Inflammatory macrophage treated with lipopolysaccharide for 4 hours (primary cell): ENCODE measurements at regions not wholly inside any gene's neighbourhood (a gene's known extent, or its start where the extent isn't known, plus 50 kb on each side); places are given as distances from the start of the nearest gene placed in this dataset.
"Not testable (repeated sequence)": the region's sequence is repeated elsewhere in the genome, so short reads cannot be mapped to it uniquely, and the experiment has no call there.

Experiments used
- DNase-seq: peaks from one replicate; pipeline ENCODE4 v3.0.0-alpha.2; 2020

DNA sequence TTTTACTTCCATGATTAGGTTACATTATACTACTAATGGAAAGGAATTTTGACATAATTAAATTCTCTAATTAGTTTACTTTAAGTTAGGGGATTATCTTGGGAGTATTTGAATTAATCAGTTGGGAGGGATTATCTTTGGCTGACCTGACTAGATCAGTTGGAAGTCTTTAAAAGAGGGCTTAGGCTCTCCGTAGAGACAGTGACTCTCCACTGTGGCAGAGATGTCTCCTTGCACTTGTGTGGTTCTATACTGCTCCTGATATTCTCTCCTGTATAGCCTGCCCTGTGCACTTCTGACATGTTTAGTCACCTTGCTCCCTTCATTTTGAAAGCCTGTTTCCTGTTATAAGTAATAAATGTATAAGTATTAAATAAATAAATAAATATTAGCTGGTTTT is 1612.3 kb upstream of the PRR20A start:
- no peak for DNase-seq

DNA sequence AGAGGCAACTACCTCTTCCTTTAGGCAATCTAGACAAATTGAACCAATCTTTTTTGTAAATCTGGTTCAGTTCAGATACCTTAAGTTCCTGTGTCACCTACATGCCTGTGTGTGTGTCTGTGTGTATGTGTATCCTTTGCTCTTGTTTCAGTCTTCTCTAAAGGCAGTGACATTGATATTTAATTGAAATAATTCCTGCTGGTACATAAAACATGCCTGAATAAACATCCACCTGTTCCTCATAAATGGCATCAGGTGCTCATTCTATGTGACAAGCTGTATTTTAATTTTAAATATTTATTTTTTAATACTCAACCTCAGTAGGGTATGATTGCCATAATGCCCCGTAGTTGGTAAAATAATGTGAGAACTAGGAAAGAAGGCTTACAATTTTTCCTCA is 1606.4 kb upstream of the PRR20A start:
- no peak for DNase-seq

DNA sequence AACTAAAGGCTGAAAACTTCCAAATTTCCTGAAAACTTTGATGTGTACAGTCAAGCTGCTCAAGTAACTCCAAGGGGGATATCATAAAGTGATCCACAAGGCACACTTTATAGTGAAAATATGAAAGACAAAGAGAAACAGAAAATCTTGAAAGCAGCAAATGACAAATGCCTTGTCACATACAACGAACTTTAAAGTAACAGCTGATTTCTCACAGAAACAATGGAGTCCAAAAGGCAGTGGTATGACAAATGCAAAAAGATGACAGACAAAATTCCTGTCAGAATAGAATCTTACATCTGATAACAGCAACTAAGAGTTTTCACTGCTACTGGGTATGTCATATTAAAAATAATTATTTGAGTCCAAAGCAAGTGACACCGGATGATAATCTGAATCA is 1602.3 kb upstream of the PRR20A start:
- no peak for DNase-seq

DNA sequence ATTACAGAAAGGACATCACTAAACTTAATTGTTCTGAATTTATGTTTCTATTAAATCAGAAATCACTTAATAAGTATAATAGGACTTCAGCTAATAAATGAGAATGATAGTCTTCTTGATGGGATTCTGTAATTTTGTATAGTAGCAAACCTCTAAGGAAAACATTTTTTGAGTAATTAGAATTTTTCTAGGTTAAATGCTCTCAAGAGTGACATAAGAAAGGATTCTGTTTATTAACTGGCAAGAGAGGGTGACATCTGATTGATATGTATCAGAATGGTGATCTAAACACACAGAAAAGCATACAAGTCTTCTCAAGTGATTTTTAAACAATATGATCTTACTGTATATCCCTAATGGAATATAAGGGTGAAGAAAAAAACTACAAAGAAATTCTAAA is 1597.7 kb upstream of the PRR20A start:
- DNase-seq, result no peak

DNA sequence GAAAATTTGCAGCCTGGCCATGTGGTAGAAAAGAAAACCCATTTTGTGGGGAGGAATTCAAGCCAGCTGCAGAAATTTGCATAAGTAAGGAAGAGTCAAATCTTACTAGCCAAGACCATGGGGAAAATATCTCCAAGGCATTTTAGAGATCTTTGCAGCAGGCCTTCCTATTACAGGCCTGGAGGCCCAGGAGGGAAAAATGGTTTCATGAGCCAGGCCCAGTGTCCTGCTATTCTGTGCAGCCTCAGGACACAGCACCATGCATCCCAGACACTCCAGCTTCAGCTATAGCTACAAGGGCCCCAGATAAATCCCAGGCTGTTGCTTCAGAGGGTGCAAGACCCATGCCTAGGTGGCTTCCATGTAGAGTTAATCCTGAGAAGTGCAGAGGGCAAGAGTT is 1590.1 kb upstream of the PRR20A start:
- no peak for DNase-seq

DNA sequence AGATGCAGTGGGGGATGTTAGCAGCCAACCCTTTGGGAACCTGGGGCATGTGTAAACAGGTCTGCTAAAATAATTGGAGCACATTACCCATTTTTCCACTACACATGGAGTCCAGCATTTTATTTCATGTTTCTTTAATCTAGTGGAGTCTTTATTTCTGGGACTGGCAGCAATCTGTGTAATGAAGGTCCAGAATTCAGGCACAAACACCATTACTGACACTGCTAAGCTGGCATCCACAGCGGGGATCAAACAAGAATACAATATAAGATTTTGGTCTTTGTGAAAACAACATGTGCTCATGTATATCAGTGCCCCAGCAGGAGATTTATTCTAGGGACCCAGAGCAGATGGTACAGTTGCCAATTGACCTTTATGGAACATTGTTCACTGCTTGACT is 1587.0 kb upstream of the PRR20A start:
- DNase-seq, result no peak

DNA sequence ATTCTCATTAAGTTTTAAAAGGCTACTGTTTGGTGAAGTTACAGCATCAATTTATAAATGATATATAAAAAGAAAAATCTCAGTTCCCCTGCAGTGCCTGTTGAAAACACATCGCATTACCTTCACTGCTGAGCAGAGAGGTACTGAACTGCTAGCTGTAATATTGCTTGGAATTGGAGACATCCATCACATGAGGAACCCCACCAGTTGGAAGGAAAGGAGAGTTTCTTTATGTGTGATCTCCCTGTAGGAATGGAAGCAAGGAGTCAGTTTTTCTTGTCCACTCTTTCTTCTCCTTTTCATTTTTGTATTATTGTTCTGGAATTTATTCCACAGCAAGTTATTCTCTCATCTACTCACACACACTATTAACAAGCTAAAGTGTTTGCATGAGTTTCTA is 1586.0 kb upstream of the PRR20A start:
- DNase-seq, result no peak

DNA sequence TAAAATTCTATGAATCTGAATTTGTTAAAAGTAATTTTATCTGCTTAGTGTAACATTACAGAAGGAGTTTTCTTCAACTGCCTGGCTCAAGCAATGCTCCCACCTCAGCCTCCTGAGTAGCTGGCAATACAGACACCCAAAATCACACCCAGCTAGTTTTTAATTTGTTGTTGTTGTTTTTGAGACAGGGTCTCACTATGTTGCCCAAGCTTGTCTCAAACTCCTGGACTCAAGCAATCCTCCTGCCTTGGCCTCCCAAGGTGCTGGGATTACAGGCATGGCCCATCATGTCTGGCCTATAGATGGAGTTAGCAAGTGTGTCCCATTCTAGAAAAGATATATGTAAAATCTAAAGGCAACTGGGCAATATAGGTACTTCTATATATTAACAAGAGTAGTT is 1580.4 kb upstream of the PRR20A start:
- DNase-seq, result no peak

DNA sequence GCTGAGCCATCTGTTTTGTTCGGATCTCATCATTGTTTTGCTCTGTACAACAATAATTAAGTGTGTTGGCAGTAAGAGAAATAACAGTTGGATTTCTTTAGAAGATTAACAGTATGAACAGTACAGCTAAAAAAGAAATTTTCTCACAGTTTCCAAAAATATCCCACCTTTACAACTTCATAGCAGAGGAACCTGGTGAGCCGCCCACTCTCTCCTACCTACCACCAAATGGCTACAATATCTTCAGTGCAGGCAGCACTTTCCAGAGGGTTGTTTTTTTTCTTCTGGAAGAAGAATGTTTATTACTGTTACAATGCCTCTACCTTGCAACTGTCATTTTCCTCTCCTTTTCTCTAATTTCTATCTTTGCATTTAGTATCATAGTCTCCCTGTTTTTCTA is 1577.5 kb upstream of the PRR20A start:
- no peak for DNase-seq

DNA sequence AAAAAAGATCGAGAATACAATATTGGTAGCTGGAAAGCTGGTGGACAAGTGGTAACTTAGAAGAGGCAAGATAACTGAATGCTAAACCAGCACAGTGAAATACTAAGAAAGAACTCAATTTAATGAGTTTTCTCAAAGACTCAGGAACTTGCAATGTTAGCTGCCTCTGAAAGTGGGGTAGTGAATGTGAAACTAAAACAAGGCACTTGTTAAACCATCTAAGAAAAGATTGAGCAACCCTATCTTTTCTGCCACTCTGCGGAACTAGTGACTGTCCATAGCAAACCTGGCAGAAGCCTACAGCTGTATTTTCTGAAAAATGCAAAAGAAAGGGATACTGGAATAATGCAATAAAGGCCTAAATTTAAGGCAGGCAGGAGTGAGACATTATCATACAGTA is 1574.4 kb upstream of the PRR20A start:
- no peak for DNase-seq

DNA sequence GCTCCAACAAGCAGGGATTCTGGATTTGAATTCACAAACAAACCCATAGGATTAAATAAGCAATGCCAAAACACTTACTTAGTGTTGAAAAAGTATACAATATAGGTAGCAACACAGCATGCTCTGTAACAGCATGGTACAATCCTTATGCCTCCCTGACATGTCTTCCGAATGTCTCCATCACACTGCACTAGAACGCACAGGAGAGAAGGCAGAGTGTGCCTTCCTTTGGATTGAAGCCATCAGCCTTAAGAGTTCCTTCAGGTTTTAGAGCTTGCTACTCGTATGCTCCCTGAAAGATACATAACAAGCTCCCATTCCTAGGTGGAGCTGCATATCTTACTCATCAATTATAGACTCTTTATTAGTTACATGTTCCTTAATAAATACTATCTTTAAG is 1573.9 kb upstream of the PRR20A start:
- DNase-seq, result no peak

DNA sequence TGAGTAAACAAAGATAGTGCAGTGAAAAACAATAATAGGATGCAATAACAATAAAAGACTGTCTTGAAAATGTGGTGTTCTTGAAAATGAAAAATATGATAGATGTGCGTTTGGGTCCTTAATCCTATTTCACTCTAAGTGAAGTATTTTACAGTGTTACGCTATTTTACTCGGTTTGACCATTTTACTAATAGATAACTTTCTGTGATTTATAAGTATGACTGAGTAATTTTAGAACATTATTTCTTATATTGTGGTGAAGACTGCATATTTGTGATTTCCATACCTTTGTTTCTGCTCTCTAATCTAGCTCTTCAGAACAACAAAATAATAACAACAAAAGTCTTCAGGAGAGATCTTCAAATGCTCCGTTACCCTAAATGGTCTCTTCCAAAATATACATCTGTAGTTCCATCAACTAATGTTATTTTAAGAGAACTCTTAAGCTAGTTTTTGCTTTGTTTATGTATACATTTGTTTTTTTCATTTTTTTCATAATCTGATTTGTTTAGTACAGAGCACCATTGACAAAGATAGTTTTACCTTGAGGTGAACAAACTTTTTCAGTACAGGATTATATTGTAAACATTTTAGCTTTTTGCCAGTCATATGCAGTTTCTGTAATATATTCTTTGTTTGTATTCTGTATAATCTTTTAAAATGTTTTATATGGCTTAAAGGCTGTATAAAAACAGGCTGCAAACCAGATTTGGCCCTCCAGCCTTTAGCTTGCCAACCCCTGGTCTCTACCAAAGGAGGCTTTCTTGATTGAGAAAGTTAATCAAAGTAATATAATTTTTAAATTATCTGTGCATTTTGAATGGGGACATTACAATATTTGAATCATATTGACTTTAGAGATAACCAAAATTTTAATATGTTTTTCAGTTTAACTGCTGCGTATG is 1572.7 kb upstream of the PRR20A start:
- no peak for DNase-seq

DNA sequence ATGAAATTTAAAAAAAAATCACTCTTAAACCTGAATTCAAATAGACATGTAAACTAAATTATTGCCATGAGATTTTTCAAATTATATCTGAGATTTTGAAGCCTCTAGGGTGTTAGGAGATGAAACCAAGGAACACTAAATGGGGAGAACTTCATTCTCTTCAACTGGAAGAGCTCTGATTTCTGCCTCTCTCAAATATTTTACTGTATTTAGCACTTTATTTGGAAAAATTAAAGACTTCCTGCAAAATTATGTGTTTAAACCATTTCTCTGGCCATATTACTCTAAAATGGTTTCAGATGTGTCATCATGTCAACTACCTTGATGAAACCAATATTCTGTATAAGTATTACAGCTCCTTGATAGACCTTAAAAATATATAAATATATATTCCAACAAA is 1571.6 kb upstream of the PRR20A start:
- DNase-seq, result no peak

DNA sequence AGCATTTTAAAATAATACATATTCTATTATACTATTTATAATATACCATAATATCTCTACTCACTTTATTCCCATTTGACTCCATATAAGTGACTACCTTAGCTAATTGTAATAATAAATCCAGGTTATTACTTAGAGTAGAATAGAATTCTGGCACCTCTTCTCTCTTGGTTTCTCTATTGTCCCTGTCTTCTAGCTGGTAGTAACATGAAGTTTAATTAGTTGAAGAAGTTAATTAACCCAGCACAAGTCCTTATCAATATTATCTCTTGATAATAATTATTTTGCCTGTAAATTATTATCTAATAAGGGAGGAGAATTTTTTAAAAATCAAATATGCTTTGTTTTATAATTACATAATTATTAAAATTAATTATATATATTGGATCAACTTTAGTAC is 1571.2 kb upstream of the PRR20A start:
- DNase-seq, result no peak

DNA sequence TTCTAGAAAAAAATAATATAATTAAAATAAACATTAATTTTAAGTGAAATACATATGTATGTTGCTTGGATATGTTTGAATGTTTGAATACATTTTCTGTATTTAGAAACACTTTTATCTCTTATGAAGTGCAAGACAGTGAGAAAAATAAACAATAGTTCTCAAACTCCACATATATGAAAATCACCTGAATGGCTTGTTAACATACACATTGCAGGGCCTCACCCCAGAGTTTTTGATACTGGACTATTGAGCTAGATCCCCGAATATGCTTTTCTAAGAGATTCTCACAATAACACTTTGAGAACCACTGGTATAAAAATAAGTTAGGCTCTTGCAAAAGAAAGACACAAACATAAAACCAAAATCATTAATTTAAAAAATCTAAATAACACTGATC is 1570.3 kb upstream of the PRR20A start:
- DNase-seq, result no peak

DNA sequence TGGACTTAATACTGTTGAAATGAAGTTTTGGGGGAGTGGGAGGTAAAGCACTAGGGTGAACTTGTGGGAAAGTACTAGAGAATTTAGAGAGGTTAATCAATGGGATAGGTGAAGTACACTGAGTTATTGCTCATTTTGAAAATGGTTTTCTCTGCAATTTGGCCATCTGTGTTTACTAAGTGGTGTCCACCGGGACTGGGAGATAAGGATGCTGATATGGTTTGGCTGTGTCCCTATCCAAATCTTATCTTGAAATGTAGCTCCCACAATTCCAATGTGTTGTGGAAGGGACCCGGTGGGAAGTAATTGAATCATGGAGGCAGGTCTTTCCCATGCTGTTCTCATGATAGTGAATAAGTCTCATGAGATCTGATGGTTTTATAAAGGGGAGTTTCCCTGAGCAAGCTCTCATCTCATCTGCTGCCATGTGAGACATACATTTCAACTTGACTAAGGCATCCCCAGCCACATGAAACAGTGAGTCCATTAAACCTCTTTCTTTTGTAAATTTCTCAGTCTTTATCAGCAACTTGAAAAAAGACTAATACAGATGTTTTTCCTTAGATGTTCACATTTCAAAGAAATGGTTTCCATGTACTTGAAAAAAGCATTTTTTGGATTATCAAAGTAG is 1569.4 kb upstream of the PRR20A start:
- DNase-seq, result no peak

DNA sequence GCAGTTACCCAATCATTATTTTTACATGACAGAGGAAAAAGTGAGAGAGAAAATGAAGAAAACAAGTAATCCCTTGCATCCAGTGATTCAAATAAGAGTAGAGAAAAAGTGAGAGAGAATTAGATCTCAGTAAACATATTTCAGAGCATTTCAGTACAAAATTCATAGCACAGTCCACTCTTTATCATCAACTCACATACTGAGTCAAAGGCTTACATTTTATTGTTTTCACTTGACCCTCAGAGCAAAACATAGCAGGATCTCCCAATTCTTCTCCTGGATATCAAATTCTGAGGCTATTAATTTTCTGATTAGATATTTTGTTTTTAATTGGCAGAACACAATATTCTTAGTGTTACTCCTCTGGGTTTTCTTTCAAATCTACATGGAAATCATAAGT is 1568.3 kb upstream of the PRR20A start:
- no peak for DNase-seq

DNA sequence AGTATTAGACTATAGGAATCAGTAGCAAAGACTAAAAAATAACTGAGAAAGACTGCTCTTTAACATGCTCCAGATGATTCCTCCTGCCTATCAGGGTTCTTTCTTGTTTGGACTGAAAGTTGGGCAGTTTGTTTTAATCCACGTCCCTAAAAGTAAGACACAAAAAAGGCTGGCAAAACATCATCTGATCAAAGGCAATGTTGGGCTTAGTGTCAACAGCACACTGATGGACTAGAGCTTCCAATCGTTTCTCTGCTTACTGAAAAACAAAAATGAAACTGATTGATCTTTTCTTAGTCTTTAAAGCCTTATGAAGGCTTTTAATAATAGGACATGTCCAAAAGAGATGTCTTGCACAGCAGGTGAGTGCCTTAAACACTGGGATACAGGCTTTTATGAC is 1567.9 kb upstream of the PRR20A start:
- no peak for DNase-seq

DNA sequence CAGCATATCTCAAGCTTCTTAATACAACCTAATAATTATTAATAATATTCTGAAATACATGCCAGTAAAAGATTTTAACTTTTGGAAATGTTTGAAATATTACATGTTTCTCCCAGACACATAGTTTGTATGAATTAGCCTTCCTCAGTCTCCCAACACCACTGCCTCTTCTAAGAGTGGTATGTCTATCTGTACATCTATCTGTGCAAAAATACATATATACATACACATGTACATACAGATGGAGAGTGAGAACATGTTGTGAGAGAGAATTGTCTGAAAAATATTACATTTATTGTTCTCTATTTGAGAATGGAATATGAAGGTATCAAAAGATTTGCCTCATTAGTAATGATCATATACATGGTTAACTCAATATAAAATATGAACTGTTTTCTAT is 1567.2 kb upstream of the PRR20A start:
- no peak for DNase-seq

DNA sequence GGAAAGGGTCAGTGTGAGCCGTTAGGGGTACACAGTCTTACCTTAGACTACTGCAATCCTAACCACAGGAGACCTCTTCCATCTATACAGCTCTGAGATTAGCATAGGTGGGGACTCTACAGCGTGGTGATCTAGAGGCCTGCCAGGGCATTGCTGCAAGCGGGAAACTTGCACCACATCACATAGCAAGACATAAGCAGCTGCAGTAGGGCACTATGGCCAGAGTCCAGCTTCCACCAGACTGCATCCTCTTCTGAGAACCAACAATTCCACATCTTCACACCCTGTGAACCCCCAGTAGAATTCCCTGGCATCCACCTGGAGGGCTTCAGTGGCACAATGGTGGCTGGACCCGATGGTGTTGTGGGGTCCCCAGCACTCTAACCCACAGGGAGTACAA is 1564.3 kb upstream of the PRR20A start:
- DNase-seq, result no peak

DNA sequence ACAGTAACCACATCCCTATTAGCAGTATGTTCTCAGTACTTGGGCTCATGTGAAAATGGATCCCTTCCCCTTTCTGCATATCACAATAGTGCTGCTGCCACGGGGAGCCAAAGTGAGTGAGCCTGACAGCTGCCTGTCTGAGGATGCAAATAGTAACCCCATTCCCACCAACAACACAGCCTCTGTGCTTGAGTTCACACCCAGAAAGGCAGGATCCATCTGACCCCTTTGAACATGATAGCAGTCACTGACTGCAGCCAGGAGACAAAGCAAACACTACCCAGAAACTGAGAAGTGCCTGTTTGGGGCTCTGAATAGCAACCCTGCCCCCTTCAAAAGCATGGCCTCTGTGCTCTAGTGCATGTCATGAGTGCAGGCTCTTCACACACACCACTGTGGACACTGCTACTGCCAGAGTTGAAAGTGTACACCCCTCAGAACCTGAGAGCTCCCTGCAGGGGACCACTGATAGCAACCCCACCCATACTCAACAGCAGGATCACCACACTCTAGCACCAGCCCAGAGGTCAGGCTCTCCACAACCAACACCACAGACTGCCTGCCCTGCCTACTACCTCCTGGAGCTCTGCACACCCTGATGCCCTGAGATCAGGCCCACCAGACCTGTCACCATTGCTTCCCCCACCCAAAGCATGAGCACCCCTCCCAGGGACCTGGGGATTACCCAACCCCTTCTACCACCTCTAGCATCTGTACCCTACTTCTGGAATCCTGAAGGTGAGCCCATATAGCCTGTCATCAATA is 1563.5 kb upstream of the PRR20A start:
- DNase-seq, result no peak

DNA sequence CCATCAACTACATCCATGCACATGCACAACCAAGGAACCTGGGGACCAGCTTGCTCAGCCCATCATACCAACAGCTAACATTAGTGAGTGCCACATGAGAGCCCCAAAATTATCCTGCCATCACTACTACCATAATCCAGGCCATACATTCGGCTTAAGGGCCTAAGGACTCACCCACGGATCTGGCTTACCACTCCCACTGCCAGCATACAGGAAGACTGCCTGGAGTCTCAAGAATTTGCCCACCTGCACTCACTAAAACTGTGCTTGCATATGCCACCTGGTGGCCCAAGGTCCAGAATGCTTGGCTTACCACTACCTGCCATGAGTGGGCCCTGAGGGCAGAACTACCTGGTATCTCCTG is 1562.9 kb upstream of the PRR20A start:
- no peak for DNase-seq

DNA sequence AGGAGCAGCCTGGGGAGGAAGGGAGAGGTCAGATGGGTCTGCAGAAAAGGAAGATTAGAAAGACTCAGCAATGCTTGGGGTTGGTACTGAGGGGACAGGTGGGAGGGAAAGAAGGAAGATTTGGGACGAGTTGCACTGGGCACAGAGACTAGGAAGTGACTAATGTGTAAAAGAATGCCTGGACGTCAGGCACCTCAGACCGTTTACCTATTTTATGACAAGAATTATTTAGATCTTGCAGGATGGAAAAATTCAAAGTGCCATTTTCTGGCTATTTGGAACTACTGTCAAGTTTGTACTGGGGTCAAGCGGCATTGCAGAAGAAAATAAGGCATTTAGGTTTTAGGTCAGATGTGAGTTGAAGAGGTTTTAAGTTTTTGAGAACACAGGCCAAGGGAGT is 1558.4 kb upstream of the PRR20A start:
- DNase-seq, result not testable (repeated sequence)

DNA sequence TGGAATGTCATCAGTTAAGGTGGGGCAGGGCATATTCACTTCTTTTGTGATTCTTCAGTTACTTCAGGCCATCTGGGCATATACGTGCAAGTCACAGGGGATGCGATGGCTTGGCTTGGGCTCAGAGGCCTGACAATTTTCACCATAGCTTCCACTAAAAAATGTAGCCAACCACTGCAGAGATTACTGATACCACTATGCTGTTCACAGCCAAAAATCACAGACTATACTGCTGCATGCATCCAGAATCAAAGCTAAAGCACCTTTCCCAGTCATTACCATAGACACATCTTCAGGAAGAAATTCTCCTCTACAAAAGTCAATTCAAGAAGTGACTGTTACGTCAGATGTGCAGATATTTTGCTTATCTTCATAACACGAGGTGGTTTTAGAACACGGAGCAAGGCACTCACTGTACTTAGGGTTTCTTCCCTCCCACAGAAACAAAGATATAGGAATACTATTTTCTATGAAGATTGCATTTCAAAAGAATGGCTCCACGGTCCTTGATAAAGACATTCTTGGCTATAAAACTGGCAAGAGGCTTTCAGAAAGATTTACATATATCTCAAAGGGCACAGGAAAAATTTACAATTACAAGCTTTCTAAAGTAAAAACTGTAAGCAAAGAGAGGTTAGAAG is 1556.6 kb upstream of the PRR20A start:
- DNase-seq, result no peak
